ENCODE measurements at regions not wholly inside any gene's neighbourhood (a gene's known extent, or its start where the extent isn't known, plus 50 kb on each side); places are given as distances from the start of the nearest gene placed in this dataset.

GRCh38 chr12:91373086-91373485 lies 190.5 kb upstream of the DCN start:
- Histone ChIP-seq H3K9ac (ENCODE audit: insufficient read length, low read depth) (no peak overlapping the region), H3K4me3 (ENCODE audit: insufficient read length, low read depth) (no peak overlapping the region), H3K27me3 (ENCODE audit: insufficient read depth, insufficient read length) (no peaks in the 10 kb centered on the region), H3K9me3 (ENCODE audit: insufficient read depth, low read length) (peaks cover 19% of the 10 kb centered on the region; the same call in 1 of the 2 replicates), H3K4me1 (ENCODE audit: insufficient read depth, insufficient read length) (no peaks in the 10 kb centered on the region), H3K36me3 (ENCODE audit: insufficient read depth, insufficient read length, low read length) (no peaks in the 10 kb centered on the region)
- TF ChIP-seq ZNF274 (IDR thresholded peaks at IDR 0.05; ENCODE audit: low read depth, low read length) (no peak), YY1 (IDR thresholded peaks at IDR 0.05; ENCODE audit: insufficient read depth, insufficient read length) (no peak), SUZ12 (IDR thresholded peaks at IDR 0.05; ENCODE audit: extremely low read depth, insufficient read depth, insufficient read length) (no peak)
- DNase-seq (ENCODE audit: low read depth, low spot score): no peak

- H3K9me3 ChIP-seq (ENCODE audit: insufficient read depth, low read length): peaks cover 19% of the 10 kb centered on the region; the same call in 1 of the 2 replicates
- H3K36me3 ChIP-seq (ENCODE audit: insufficient read depth, insufficient read length, low read length): no peaks in the 10 kb centered on the region
- H3K4me1 ChIP-seq (ENCODE audit: insufficient read depth, insufficient read length): no peaks in the 10 kb centered on the region
- H3K9ac ChIP-seq (ENCODE audit: insufficient read length, low read depth): no peak overlapping the region
- TF ChIP-seq YY1 (IDR thresholded peaks at IDR 0.05; ENCODE audit: insufficient read depth, insufficient read length): no peak
- no peak for TF ChIP-seq SUZ12 (IDR thresholded peaks at IDR 0.05; ENCODE audit: extremely low read depth, insufficient read depth, insufficient read length)
- TF ChIP-seq ZNF274 (IDR thresholded peaks at IDR 0.05; ENCODE audit: low read depth, low read length): no peak
- H3K4me3 ChIP-seq (ENCODE audit: insufficient read length, low read depth): no peak overlapping the region
- peak; percentile 57 for DNase-seq (ENCODE audit: low read depth, low spot score)
- no peaks in the 10 kb centered on the region for H3K27me3 ChIP-seq (ENCODE audit: insufficient read depth, insufficient read length)
These were observed 187.7 kb upstream of the DCN start for GRCh38 chr12:91370086-91370868.

GRCh38 chr12:91368613-91369012 lies 186.0 kb upstream of the DCN start:
- TF ChIP-seq SUZ12 (IDR thresholded peaks at IDR 0.05; ENCODE audit: extremely low read depth, insufficient read depth, insufficient read length): no peak
- no peak for TF ChIP-seq YY1 (IDR thresholded peaks at IDR 0.05; ENCODE audit: insufficient read depth, insufficient read length)
- H3K4me3 ChIP-seq (ENCODE audit: insufficient read length, low read depth): no peak overlapping the region

GRCh38 chr12:91367234-91367849 lies 184.7 kb upstream of the DCN start:
- H3K9me3 ChIP-seq (ENCODE audit: insufficient read depth, low read length): peaks cover 19% of the 10 kb centered on the region; the same call in 1 of the 2 replicates
- no peak for TF ChIP-seq YY1 (IDR thresholded peaks at IDR 0.05; ENCODE audit: insufficient read depth, insufficient read length)
- TF ChIP-seq ZNF274 (IDR thresholded peaks at IDR 0.05; ENCODE audit: low read depth, low read length): no peak
- no peak for TF ChIP-seq SUZ12 (IDR thresholded peaks at IDR 0.05; ENCODE audit: extremely low read depth, insufficient read depth, insufficient read length)
- no peaks in the 10 kb centered on the region for H3K36me3 ChIP-seq (ENCODE audit: insufficient read depth, insufficient read length, low read length)
- H3K9ac ChIP-seq (ENCODE audit: insufficient read length, low read depth): no peak overlapping the region
- H3K4me3 ChIP-seq (ENCODE audit: insufficient read length, low read depth): no peak overlapping the region
- H3K4me1 ChIP-seq (ENCODE audit: insufficient read depth, insufficient read length): no peaks in the 10 kb centered on the region
- DNase-seq (ENCODE audit: low read depth, low spot score): no peak
- H3K27me3 ChIP-seq (ENCODE audit: insufficient read depth, insufficient read length): no peaks in the 10 kb centered on the region

More at GRCh38 chr12:91368613-91369012, 186.0 kb upstream of the DCN start:
- no peaks in the 10 kb centered on the region for H3K27me3 ChIP-seq (ENCODE audit: insufficient read depth, insufficient read length)
- H3K36me3 ChIP-seq (ENCODE audit: insufficient read depth, insufficient read length, low read length): no peaks in the 10 kb centered on the region
- no peak overlapping the region for H3K9ac ChIP-seq (ENCODE audit: insufficient read length, low read depth)
- H3K9me3 ChIP-seq (ENCODE audit: insufficient read depth, low read length): peaks cover 19% of the 10 kb centered on the region; the same call in 1 of the 2 replicates
- no peak for DNase-seq (ENCODE audit: low read depth, low spot score)
- H3K4me1 ChIP-seq (ENCODE audit: insufficient read depth, insufficient read length): no peaks in the 10 kb centered on the region

- Histone ChIP-seq H3K4me1 (ENCODE audit: insufficient read depth, insufficient read length) (no peaks in the 10 kb centered on the region), H3K4me3 (ENCODE audit: insufficient read length, low read depth) (no peak overlapping the region), H3K27me3 (ENCODE audit: insufficient read depth, insufficient read length) (no peaks in the 10 kb centered on the region), H3K36me3 (ENCODE audit: insufficient read depth, insufficient read length, low read length) (no peaks in the 10 kb centered on the region), H3K9ac (ENCODE audit: insufficient read length, low read depth) (no peak overlapping the region), H3K9me3 (ENCODE audit: insufficient read depth, low read length) (peaks cover 4% of the 10 kb centered on the region; the same call in 1 of the 2 replicates)
- no peak for DNase-seq (ENCODE audit: low read depth, low spot score)
- no peak for TF ChIP-seq YY1 (IDR thresholded peaks at IDR 0.05; ENCODE audit: insufficient read depth, insufficient read length)
- no peak for TF ChIP-seq ZNF274 (IDR thresholded peaks at IDR 0.05; ENCODE audit: low read depth, low read length)
- no peak for TF ChIP-seq SUZ12 (IDR thresholded peaks at IDR 0.05; ENCODE audit: extremely low read depth, insufficient read depth, insufficient read length)
These were observed 182.0 kb upstream of the DCN start for GRCh38 chr12:91364471-91365184.

GRCh38 chr12:91361864-91362263 lies 179.2 kb upstream of the DCN start:
- H3K27me3 ChIP-seq (ENCODE audit: insufficient read depth, insufficient read length): no peaks in the 10 kb centered on the region
- H3K4me1 ChIP-seq (ENCODE audit: insufficient read depth, insufficient read length): no peaks in the 10 kb centered on the region
- no peaks in the 10 kb centered on the region for H3K36me3 ChIP-seq (ENCODE audit: insufficient read depth, insufficient read length, low read length)
- peak; percentile 22 for DNase-seq (ENCODE audit: low read depth, low spot score)
- H3K9me3 ChIP-seq (ENCODE audit: insufficient read depth, low read length): no peaks in the 10 kb centered on the region
- no peak overlapping the region for H3K9ac ChIP-seq (ENCODE audit: insufficient read length, low read depth)
- no peak for TF ChIP-seq YY1 (IDR thresholded peaks at IDR 0.05; ENCODE audit: insufficient read depth, insufficient read length)
- TF ChIP-seq SUZ12 (IDR thresholded peaks at IDR 0.05; ENCODE audit: extremely low read depth, insufficient read depth, insufficient read length): no peak
- no peak for TF ChIP-seq ZNF274 (IDR thresholded peaks at IDR 0.05; ENCODE audit: low read depth, low read length)
- H3K4me3 ChIP-seq (ENCODE audit: insufficient read length, low read depth): no peak overlapping the region

GRCh38 chr12:91357381-91357780 lies 174.8 kb upstream of the DCN start:
- no peaks in the 10 kb centered on the region for H3K36me3 ChIP-seq (ENCODE audit: insufficient read depth, insufficient read length, low read length)
- H3K4me3 ChIP-seq (ENCODE audit: insufficient read length, low read depth): no peak overlapping the region
- no peak for TF ChIP-seq ZNF274 (IDR thresholded peaks at IDR 0.05; ENCODE audit: low read depth, low read length)
- no peak for TF ChIP-seq SUZ12 (IDR thresholded peaks at IDR 0.05; ENCODE audit: extremely low read depth, insufficient read depth, insufficient read length)
- TF ChIP-seq YY1 (IDR thresholded peaks at IDR 0.05; ENCODE audit: insufficient read depth, insufficient read length): no peak
- no peak for DNase-seq (ENCODE audit: low read depth, low spot score)
- H3K9me3 ChIP-seq (ENCODE audit: insufficient read depth, low read length): no peaks in the 10 kb centered on the region
- no peaks in the 10 kb centered on the region for H3K27me3 ChIP-seq (ENCODE audit: insufficient read depth, insufficient read length)
- no peak overlapping the region for H3K9ac ChIP-seq (ENCODE audit: insufficient read length, low read depth)
- no peaks in the 10 kb centered on the region for H3K4me1 ChIP-seq (ENCODE audit: insufficient read depth, insufficient read length)
